ENCODE measurements at regions not wholly inside any gene's neighbourhood (a gene's known extent, or its start where the extent isn't known, plus 50 kb on each side); places are given as distances from the start of the nearest gene placed in this dataset.
A peak's percentile ranks its signal among the peaks of the same experiment; 100 is the strongest.
"Not testable (repeated sequence)": the region's sequence is repeated elsewhere in the genome, so short reads cannot be mapped to it uniquely, and the experiment has no call there.

DNA sequence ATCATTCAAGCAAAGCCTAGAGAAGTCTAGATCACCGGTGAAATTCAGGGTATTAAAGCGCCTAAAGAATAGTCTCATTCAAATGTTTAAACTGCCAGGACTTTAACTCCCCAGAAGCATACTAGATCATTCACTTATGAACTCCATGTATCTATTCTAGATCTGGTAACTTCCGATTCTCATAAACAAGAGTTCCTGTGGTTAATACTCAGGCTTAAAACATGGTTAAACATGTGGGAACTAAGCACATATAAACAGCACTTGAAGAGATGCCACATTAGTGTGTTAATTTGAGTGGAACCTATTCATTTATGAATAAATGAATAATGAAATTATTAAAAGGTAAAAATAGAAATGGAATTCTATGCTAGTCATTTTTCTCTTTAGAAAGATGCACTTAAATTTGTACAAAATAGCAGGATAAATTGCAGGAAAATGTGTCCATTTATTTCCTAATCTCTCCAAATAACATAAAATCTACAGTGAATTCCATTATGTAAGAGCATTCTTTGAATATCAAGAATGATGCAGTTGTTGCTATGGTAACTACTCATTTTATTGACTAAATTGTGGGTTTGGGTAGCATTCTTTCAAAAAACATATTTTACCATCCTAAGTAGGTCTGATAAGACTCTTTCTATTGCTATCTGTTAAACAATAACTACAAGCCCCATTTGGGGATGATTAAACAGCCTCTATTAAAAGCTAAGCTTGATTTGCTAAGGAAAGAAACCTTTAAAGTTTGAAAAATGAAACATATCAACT, 147.6 kb upstream of the TMEM168 start:
- no peak for DNase-seq (ENCODE audit: low spot score)

DNA sequence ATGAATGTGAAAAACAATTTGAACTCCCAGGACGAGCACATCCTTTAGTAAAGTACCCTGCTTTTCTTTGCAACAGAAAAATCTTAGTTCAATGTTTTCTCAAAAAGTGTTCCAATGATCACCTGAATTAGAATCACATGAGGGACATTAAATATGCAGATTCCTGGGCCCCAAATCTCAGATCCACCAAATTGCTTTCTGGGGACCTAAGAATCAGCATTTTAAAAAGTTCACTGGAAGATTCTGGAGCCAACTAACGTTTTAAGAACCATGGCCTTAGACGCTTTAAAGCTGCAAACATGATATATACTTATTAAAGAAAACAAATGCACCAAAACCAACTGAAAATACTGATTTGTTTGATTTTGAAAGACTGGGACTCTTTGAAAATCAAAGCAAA, 143.4 kb upstream of the TMEM168 start:
- DNase-seq (ENCODE audit: low spot score) = no peak

DNA sequence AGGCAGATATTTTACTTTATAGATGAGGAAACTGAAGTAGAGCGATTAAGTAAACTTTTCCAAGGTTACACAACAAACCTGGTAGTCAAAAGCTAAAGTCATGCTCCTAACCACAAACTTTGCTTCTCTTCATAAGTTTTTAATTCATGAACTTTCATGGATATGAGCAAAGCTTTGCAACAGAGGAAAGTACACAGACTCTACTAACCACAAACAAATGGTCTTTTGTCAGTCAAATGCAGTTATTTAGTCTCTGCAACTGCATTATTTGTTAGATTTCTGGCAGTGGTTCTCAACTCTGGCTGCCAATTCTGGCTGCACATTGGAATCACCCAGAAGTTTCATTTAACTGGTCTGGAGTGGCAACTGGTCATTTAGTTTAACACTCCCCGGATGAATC, 140.6 kb upstream of the TMEM168 start:
- peak; percentile 92 for DNase-seq (ENCODE audit: low spot score)

DNA sequence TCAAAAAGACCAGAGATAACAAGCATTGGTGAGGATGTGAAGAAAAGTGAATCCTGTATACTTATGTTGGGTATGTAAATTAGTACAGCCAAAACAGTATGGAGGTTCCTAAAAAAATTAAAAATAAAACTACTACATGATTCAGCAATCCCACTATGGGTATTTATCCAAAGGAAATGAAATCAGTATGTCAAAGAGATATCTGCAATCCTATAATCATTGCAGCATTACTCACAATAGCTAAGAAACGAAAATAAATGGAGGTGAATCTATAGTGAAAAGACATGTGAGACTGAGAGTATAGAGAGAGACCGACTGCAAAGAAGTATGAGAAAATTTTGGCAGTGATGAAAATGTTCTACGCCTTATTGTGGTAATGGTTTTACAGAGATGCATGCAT, 139.2 kb upstream of the TMEM168 start:
- no peak for DNase-seq (ENCODE audit: low spot score)

DNA sequence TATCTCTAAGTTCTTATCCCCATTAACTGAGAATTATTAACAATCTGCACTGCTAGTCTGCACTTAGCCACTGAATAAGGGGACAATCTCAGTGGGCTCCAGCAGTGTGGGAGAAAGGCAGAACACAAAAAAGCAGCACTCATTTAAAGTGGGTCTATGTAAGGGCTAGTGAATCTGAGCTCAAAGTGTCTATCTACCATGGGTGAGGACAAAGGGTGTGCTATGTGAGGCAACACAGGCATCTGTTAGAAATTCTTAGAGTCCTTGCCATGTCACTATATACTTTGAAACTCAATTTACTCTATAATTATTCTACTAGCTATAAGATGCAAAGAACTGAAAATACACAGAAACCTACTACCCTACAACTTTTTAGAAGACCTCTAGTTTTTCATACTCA, 135.8 kb upstream of the TMEM168 start:
- no peak for DNase-seq (ENCODE audit: low spot score)

DNA sequence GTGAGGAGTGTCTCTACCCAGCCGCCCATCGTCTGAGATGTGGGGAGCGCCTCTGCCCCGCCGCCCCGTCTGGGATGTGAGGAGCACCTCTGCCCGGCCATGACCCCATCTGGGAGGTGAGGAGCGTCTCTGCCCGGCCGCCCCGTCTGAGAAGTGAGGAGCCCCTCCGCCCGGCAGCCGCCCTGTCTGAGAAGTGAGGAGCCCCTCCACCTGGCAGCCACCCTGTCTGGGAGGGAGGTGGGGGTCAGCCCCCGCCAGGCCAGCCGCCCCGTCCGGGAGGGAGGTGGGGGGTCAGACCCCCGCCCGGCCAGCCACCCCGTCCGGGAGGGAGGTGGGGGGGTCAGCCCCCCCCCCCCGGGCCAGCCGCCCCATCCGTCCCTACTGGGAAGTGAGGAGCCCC, 132.4 kb upstream of the TMEM168 start:
- DNase-seq (ENCODE audit: low spot score) = not testable (repeated sequence)

DNA sequence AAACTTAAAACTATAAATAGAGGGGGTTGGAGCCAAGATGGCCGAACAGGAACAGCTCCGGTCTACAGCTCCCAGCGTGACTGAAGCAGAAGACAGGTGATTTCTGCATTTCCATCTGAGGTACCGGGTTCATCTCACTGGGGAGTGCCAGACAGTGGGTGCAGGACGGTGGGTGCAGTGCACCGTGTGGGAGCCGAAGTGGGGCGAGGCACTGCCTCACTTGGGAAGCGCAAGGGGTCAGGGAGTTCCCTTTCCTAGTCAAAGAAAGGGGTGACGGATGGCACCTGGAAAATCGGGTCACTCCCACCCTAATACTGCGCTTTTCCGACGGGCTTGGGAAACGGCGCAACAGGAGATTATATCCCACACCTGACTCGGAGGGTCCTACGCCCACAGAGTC, 126.2 kb upstream of the TMEM168 start:
- not testable (repeated sequence) for DNase-seq (ENCODE audit: low spot score)

DNA sequence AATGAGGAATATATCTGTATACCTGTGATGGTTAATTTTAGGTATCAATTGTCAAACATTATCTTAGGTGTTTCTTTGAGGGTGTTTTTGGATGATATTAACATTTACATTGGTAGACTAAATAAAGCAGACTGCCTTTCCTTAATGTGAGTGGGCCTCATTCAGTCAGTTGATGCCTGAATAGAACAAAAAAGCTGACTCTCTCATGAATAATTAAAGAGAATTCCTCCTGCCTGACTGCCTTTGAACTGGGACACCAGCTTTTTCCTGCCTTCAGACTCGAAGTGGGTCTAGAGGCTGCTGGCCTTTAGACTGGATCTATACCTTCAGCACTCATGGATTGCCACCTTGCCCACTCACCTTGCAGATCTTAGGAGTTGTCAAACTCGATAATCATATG, 117.9 kb upstream of the TMEM168 start:
- no peak for DNase-seq (ENCODE audit: low spot score)

DNA sequence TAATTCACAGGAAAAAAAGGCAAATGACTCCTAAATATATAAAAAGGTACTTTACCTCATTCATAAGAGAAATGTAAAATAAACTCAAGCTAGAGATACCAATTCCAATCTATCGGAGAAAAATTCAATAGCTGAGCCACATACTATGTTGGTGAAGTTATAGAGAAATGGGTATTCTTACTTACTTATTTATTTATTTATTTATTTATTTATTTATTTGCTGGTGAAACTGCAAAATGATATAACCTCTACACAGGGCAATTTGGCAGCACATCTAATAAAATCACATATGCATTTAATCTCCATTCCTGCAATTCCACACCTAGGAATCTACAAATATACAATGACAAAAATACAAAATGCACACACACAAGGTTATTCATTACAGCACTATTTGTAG, 117.5 kb upstream of the TMEM168 start:
- no peak for DNase-seq (ENCODE audit: low spot score)

DNA sequence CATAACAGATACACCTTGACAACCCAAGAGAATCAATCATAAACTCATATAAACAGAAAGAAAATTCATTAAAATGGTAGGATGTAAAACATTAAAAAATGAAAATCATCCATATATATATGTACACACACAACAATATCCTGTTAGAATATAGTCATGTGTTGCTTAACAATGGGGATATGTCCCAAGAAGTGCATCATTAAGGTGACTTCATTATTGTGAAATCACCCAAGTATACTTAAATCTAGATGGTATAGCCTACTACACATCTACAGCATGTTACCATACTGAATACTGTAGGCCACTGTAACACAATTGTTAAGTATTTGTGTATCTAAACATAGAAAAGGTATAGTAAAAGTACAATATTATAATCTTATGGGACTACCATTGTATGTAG, 115.8 kb upstream of the TMEM168 start:
- DNase-seq (ENCODE audit: low spot score) = no peak

DNA sequence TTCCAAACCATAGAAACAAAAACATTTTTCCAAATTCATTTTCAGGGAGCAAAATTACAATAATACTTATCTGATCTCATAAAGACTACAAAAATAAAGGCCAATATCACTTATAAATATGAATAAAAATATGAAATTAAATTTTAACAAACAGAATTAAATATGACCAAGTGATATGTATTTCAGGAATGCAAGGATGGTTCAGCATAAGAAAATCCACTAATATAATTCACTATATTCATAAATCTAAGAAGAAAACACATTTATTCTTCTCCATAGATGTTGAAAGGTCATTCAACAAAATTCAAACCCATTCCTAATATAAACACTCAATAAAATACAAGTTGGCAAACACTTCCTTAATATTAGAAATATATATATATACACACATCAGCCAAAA, 115.2 kb upstream of the TMEM168 start:
- DNase-seq (ENCODE audit: low spot score) = no peak

DNA sequence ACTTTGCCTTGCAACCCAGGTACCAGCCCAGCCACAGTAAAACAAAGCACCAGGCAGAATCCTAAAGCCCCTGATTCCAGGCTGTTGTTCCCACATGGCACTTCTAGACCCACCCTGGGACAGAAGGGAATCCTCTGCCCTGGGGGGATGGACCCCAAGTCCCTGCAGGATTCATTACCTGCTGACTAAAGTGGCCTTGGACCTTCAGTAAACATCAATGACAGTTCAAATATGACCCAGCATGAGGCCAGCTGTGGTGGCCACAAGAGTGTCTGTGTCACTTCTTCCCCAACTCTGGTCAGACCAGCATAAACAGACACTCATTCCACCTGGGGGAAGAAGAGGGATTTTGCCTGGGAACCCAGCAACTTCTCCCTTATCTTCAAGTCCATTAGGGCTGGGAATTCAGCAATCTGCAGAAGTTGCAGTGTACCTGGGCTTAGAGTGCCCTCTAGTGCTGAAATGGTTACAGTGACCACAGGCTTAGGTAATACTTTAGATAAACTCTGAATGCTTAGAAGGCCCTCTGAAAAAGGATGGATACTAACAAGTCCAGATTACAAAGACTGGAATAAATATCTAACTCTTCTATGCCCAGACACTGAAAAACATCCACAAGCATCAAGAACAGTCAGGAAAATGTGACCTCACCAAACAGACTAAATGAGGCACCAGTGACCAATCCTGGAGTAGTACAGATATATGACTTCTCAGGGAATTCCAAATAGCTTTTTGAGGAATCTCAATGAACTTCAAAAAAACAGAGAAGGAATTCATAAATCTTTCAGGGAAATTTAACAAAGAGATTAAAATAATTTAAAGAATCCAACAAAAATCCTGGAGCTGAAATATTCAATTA, 108.5 kb upstream of the TMEM168 start:
- DNase-seq (ENCODE audit: low spot score) = peak; percentile 43

DNA sequence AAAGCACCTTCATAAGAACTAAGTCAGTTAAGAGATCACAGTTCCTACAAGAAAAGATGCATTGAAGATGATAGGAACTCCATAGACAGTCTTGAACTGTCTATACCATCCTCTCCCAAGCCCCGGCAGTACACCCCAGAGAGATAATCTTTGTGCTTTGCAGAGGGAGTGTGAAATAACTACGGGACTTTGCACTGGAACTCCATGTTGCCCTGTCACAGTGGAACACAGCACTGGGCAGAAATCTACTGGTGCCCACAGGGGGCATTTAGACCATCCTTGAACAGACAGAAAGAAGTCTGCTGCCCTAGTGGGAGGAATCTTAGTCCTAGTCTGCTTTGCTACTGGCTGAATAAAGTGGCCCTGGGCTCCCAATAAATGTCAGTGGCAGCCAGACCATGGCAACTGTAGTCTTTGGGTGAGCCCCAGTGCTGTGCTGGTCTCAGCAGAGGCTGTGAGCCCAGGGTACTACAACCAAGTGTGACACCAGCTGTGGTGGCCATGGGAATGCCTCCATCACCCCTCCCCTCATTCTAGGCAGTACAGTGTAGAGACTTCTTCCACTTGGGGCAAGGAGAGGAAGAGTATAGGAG, 107.7 kb upstream of the TMEM168 start:
- no peak for DNase-seq (ENCODE audit: low spot score)

DNA sequence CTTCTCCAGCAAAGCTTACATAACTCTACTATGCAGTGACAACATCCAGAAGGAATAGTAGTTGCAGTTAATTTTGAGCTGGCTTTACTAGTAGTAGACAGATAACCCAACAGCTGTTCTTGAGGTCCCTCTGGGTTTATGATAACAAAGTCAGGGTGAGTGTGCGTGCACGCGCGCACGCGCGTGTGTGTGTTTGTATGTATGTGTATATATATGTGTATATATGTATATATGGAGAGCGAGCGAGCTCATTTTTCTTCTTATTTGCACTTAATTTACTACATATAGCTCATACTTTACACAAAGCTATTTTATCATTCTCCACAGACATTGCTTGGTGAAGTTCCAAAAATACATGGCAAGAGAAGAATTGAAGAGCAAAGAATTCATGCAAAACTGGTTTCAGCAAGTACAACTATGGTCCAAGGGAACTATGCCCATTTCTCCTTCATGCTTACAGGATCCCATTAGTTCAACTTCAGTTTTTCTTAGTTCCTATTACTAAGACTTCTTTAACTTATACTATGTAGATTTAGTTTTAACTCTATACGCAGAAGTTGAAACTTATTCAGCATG, 105.9 kb upstream of the TMEM168 start:
- DNase-seq (ENCODE audit: low spot score) = no peak

DNA sequence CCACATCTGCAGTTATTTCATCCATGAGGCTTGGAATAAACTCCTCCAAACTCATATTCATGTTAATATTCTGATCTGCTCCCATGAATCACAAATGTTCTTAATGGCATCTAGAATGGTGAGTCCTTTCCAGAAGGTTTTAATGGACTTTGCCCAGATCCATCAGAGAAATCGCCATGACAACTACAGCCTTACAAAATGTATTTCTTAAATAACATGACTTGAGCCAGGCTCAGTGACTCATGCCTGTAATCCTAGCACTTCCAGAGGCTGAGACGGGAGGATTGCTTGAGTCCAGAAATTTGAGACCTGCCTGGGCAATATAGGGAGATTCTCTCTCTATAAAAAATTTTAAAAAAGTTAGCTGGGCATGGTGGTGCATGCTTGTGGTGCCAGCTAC, 102.1 kb upstream of the TMEM168 start:
- DNase-seq (ENCODE audit: low spot score) = no peak

DNA sequence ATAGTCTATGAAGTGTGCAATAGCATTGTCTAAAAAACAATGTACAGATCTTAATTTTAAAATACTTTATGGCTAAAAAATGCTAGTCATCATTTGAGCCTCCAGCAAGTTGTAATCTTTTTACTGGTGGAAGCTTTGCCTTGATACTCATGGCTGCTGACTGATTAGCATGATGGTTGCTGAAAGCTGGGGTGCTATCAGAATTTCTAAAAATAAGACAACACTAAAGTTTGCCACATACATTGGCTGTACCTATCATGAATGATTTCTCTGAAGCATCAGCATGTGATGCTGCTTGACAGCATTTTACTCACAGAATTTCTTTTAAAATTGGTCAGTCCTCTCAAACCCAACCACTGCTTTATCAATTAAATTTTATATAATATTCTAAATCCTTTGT, 101.5 kb upstream of the TMEM168 start:
- DNase-seq (ENCODE audit: low spot score) = no peak

DNA sequence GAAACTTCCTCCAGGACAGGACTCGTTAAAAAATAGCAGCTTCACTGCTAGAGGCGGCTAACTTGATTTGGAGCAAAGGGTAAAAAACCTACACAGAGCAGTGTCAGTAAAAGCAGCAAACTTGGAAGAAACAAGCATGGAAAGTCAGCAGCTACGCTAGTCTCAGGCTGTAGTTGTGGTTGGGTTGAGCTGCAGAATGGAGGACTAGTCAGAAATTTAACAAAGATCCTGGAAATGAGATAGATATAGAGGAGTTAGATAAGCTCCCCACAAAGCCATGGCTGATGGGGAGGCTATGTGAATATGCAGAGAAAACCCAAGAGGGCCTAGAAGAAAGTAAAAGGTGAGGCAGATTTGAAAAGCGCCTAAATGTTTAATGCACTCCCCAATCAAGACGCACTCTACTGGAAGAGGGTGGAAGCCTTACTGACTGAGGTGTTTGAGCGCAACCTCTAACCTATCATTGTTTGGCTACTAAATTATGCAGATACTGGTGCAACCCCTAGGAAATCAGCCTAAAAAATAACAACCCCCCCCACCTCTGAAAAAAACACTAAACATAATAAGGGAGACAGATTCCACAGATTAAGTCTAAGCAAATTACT, 99.7 kb upstream of the TMEM168 start:
- no peak for DNase-seq (ENCODE audit: low spot score)

DNA sequence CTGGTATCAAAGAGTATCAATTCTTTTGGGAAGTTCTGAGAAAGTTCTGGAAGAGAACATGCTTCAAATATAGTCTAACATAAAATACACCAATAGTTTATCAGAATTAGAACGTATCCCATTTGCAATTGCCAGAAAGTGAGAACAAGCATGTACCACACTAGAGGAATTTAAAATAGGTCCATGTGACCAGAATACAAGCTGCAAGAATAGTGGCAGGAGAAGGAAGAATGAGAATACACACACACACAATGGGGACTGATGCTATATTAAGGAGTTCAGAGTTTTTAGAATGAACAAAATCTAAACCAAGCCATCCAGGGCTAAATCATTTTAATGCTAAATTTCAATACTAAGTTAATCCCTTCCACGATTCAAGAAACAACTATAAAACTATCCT, 99.1 kb upstream of the TMEM168 start:
- DNase-seq (ENCODE audit: low spot score) = peak; percentile 19

DNA sequence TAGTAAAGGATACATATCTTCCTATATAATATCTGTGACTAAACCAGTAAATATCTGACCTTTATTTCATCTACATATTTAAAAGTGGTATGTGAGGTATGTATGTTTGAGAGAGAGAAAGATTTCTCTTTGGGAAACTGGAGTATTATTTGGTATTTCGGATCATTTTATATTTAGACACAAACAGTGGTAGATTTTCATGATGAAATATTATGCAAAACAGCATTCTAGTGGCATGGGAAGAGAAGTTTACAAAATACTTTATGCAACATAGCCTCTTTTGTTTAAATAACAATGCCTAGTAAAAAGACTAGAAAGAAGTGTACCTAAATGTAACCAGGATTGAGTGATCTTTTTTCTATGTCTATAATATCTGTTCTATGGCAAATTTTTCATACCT, 98.6 kb upstream of the TMEM168 start:
- no peak for DNase-seq (ENCODE audit: low spot score)

DNA sequence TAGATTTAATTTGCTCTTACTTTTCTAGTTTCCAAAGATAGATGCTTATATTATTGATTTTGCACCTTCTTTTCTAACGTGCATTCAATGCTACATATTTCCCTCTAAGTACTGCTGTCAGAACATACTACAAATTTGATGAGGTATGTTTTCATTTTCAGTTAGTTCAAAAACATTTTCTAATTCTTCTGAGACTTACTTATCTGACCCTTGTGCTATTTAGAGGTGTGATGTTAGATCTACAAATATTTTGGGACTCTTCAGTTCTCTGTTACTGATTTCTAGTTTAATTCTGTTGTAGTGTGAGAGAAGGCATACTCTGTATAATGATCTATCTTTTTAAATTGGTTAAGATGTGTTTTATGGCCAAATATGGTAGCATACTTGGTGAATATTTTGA, 97.8 kb upstream of the TMEM168 start:
- DNase-seq (ENCODE audit: low spot score) = no peak

DNA sequence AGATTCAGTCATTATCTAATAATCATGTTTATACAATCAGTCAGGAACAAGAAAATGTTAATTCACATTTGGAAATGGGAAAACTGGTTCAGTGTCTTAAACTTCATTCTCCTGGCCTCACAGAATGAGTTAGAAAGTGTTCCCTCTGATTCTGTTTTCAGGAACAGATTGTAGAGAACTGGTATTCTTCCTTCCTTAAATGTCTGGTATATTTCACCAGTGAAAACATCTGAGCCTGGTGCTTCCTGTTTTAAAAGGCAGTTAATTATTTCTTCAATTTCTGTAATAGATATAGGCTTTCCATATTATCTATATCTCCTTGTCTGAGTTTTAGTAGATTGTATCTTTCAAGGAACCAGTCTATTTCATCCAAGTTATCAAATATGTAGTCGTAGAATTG, 97.1 kb upstream of the TMEM168 start:
- peak; percentile 30 for DNase-seq (ENCODE audit: low spot score)

DNA sequence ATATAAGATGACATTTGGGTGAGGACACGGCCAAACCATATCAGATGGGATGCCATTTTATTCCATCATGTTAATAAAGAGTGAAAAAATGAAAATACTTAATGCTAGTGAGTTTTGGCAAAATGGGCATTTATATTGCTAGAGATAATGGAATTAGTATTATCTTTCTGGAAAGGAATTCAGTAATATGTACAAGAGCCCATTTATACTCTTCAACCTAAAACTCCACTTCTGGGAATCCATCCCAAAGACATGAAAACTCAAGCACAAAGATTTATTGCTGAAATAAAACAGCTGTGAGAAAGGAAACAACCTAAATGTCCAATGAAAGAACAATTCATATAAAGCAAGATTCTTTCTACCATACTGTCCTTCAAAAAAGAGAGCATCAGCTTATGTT, 96.0 kb upstream of the TMEM168 start:
- no peak for DNase-seq (ENCODE audit: low spot score)

Measured in pons (tissue), 1 donor.